HepG2 (cell line): ENCODE measurements at regions not wholly inside any gene's neighbourhood (a gene's known extent, or its start where the extent isn't known, plus 50 kb on each side); places are given as distances from the start of the nearest gene placed in this dataset.

Experiments
- ATAC-seq: fragments of 200-7000 bp; cut with Tn5 transposase; 3 replicates; pipeline ENCODE4 v1.9.1; 2020; ENCODE audit warnings: mild to moderate bottlenecking, moderate library complexity
- BruUV-seq: library from RNA; stranded (reverse); fragments of 400-500 nt; replicated peaks from 2 replicates; lab custom pipeline; 2021; lab: Mats Ljungman, UMichigan
- CTCF ChIA-PET: fragments of 300-600 bp; formaldehyde crosslinking; extraction: SDS; loops from one replicate; lab custom pipeline; 2021; ENCODE audit warnings: low total read pairs, inconsistent platforms, low intra/inter-chr PET ratio; lab: Yijun Ruan, JAX
- POLR2A ChIA-PET: fragments of 350-600 bp; sonication (Branson Sonifier 250); formaldehyde crosslinking; loops from one replicate; lab custom pipeline; 2020; ENCODE audit warnings: antibody characterized with exemption, inconsistent platforms; lab: Yijun Ruan, JAX
- DNase-seq: peaks from one replicate; pipeline ENCODE4 v3.0.0-alpha.2; 2015; ENCODE audit warnings: low spot score
- FAIRE-seq: peaks from 3 replicates; lab custom pipeline; 2011; peaks lifted over from hg19 to GRCh38; lab: Jason Lieb, UNC
- H2AFZ ChIP-seq: one replicate; pipeline ENCODE4 v1.6.1; 2011; ENCODE audit warnings: low read length, inconsistent platforms
- H3K27ac ChIP-seq: fragments of 300-600 bp; 3 replicates; pipeline ENCODE4 v1.8.0; 2011; ENCODE audit warnings: mixed run types, mild to moderate bottlenecking, mixed read lengths, low read length, inconsistent platforms; ENCODE audit not compliant: insufficient read depth; ENCODE audit errors: extremely low read length
- H3K27me3 ChIP-seq, 2 experiments: fragments of 200-600 bp in 1 of 2; 2 replicates in 1 of 2; 3 replicates in 1 of 2; pipeline versions ENCODE4 v1.6.0 to v1.8.0; 2011; ENCODE audit warnings: low read length in 2 of 2, mild to moderate bottlenecking in 2 of 2, moderate library complexity in 2 of 2, inconsistent platforms in 1 of 2; ENCODE audit not compliant: insufficient read depth in 2 of 2, control insufficient read depth in 1 of 2
- H3K36me3 ChIP-seq, 2 experiments: fragments of 200-600 bp in 1 of 2; replicated peaks in 1 of 2; 2 replicates in 1 of 2; 3 replicates in 1 of 2; pipeline versions ENCODE4 v1.5.1 to v1.8.0; 2011; ENCODE audit warnings: low read length in 2 of 2, inconsistent platforms in 1 of 2; ENCODE audit not compliant: insufficient read depth in 2 of 2, control insufficient read depth in 1 of 2
- H3K4me1 ChIP-seq: 2 replicates; pipeline ENCODE4 v1.5.1; 2012; ENCODE audit warnings: low read length, inconsistent platforms; ENCODE audit not compliant: insufficient read depth
- H3K4me2 ChIP-seq: 2 replicates; pipeline ENCODE4 v1.6.0; 2011; ENCODE audit warnings: low read depth, low read length, inconsistent platforms
- H3K4me3 ChIP-seq, 3 experiments: fragments of 200-600 bp in 1 of 3; sonication (generic), shearing (Covaris generic) in 1 of 3; replicated peaks in 1 of 3; 2 replicates each; pipeline ENCODE4 v1.5.1; 2011 to 2016; ENCODE audit warnings: low read length in 3 of 3, inconsistent platforms in 2 of 3, low read depth in 2 of 3, mild to moderate bottlenecking in 2 of 3, control low read depth in 1 of 3, mixed read lengths in 1 of 3; ENCODE audit not compliant: insufficient read depth in 1 of 3
- H3K79me2 ChIP-seq: one replicate; pipeline ENCODE4 v1.6.1; 2011; ENCODE audit warnings: low read length, inconsistent platforms; ENCODE audit not compliant: insufficient read depth
- H3K9ac ChIP-seq: 2 replicates; pipeline ENCODE4 v1.6.0; 2011; ENCODE audit warnings: mild to moderate bottlenecking, low read depth, low read length, inconsistent platforms; ENCODE audit not compliant: insufficient read depth
- H3K9me3 ChIP-seq: 2 replicates; pipeline ENCODE4 v1.5.1; 2012; ENCODE audit warnings: mild to moderate bottlenecking, low read length
- H4K20me1 ChIP-seq: 2 replicates; pipeline ENCODE4 v1.6.0; 2011; ENCODE audit warnings: inconsistent platforms, mild to moderate bottlenecking, low read length, moderate library complexity; ENCODE audit not compliant: insufficient read depth
- ATAD3A ChIP-seq: sonication (generic); formaldehyde crosslinking; IDR thresholded peaks from 2 replicates; pipeline ENCODE4 v1.4.0; 2020; ENCODE audit warnings: missing genetic modification reagents
- KAT2B ChIP-seq: fragments of 150-350 bp; IDR thresholded peaks from 2 replicates; pipeline ENCODE4 v1.6.1; 2014; ENCODE audit warnings: low read depth, low read length, borderline replicate concordance
- KMT2B ChIP-seq: IDR thresholded peaks from 2 replicates; pipeline ENCODE4 v1.6.1; 2016; ENCODE audit warnings: missing genetic modification reagents, missing compliant biosample characterization
- LRRFIP1 ChIP-seq: sonication (generic); formaldehyde crosslinking; conservative IDR thresholded peaks from 2 replicates; pipeline ENCODE4 v1.4.0; 2020; ENCODE audit warnings: missing genetic modification reagents
- PRMT3 ChIP-seq: sonication (generic); formaldehyde crosslinking; IDR thresholded peaks from 2 replicates; pipeline ENCODE4 v1.8.1; 2022; ENCODE audit warnings: low read depth, mild to moderate bottlenecking, moderate library complexity, missing genetic modification reagents, borderline replicate concordance
- TFDP2 ChIP-seq: sonication (generic); formaldehyde crosslinking; IDR thresholded peaks from 2 replicates; pipeline ENCODE4 v1.4.0; 2020; ENCODE audit warnings: missing genetic modification reagents
- ZNF510 ChIP-seq: sonication (generic); formaldehyde crosslinking; IDR thresholded peaks from 2 replicates; pipeline ENCODE4 v1.4.0; 2020; ENCODE audit warnings: low read depth, mild to moderate bottlenecking, missing genetic modification reagents
- ZNF670 ChIP-seq: sonication (generic); formaldehyde crosslinking; IDR thresholded peaks from 2 replicates; pipeline ENCODE4 v1.8.0; 2022; ENCODE audit warnings: mild to moderate bottlenecking, missing genetic modification reagents, borderline replicate concordance
- ZNF770 ChIP-seq: sonication (generic); formaldehyde crosslinking; IDR thresholded peaks from 2 replicates; pipeline ENCODE4 v1.5.0; 2020; ENCODE audit warnings: mild to moderate bottlenecking, missing genetic modification reagents
- WGBS: methylation state at CpG from one replicate; pipeline ENCODE4 v1.1.6; 2017; ENCODE audit warnings: low lambda C conversion rate; 5-methylcytosine and 5-hydroxymethylcytosine counted together
- in situ Hi-C: cut with HindIII; loops from 2 replicates; pipeline ENCODE4 v1.10.0; 2017; ENCODE audit warnings: low pct_unique_long_range_greater_than_20kb; ENCODE audit not compliant: extremely low pct_ligation_motif_present
- intact Hi-C: fragments of 100-400 bp; cut with micrococcal nuclease; formaldehyde crosslinking; loops from one replicate; pipeline ENCODE4 v1.10.0; 2022; ENCODE audit not compliant: unreplicated experiment

GRCh38 chr3:164200053-164200823 lies 878.1 kb downstream of the SI start:
- POLR2A ChIA-PET: no interaction called here
- WGBS: 0% methylated on average over 1 of the region's 1 CpG
- BruUV-seq: no TSS peak

More at GRCh38 chr3:164200053-164200823, 878.1 kb downstream of the SI start:
- no peak overlapping the region for H3K9ac ChIP-seq
- no peaks in the 10 kb centered on the region for H3K4me1 ChIP-seq
- no peak overlapping the region for H3K27ac ChIP-seq
- FAIRE-seq (no peak), ATAC-seq (no peak), DNase-seq (no peak)
- no peak overlapping the region for H2AFZ ChIP-seq
- TF ChIP-seq ZNF770 (CRISPR knock-in tag): no peak
- TF ChIP-seq TFDP2: no peak
- no peak for TF ChIP-seq ZNF670 (CRISPR knock-in tag)
- TF ChIP-seq LRRFIP1 (CRISPR knock-in tag): no peak
- no peak for TF ChIP-seq ZNF510
- no peak for TF ChIP-seq PRMT3 (CRISPR knock-in tag)
- no peak for TF ChIP-seq KMT2B
- no peak for TF ChIP-seq KAT2B
- no peak for TF ChIP-seq ATAD3A (CRISPR knock-in tag)
- no peak overlapping the region for H3K4me2 ChIP-seq
- H3K79me2 ChIP-seq: no peaks in the 10 kb centered on the region
- in situ Hi-C loops: no loop called here
- no peaks in the 10 kb centered on the region; a peak in 1 of 5 replicates for H3K27me3 ChIP-seq
- no peaks in the 10 kb centered on the region for H4K20me1 ChIP-seq
- no peak overlapping the region for H3K4me3 ChIP-seq
- CTCF ChIA-PET: no interaction called here
- H3K36me3 ChIP-seq: no peaks in the 10 kb centered on the region
- no peaks in the 10 kb centered on the region for H3K9me3 ChIP-seq
- intact Hi-C loops: no loop called here
